Nephron (organoid): ENCODE measurements at regions not wholly inside any gene's neighbourhood (a gene's known extent, or its start where the extent isn't known, plus 50 kb on each side); places are given as distances from the start of the nearest gene placed in this dataset.

Experiments used
- H3K27ac Mint-ChIP-seq, 3 experiments: 2 replicates each; pipeline ENCODE4 v1.8.0; 2020; ENCODE audit warnings: mixed read lengths in 3 of 3, mild to moderate bottlenecking in 2 of 3, moderate library complexity in 1 of 3
- H3K27me3 Mint-ChIP-seq: 2 replicates; pipeline ENCODE4 v1.8.0; 2021; ENCODE audit warnings: low read depth, mild to moderate bottlenecking, moderate library complexity, mixed read lengths
- H3K36me3 Mint-ChIP-seq: 2 replicates; pipeline ENCODE4 v1.8.0; 2020; ENCODE audit warnings: low read depth, mixed read lengths
- H3K4me1 Mint-ChIP-seq: 2 replicates; pipeline ENCODE4 v1.8.0; 2020; ENCODE audit warnings: mixed read lengths
- H3K4me3 Mint-ChIP-seq, 3 experiments: 2 replicates each; pipeline ENCODE4 v1.8.0; 2020; ENCODE audit warnings: mild to moderate bottlenecking in 3 of 3, mixed read lengths in 3 of 3, moderate library complexity in 2 of 3
- H3K9me3 Mint-ChIP-seq: 2 replicates; pipeline ENCODE4 v1.8.0; 2020; ENCODE audit warnings: mixed read lengths
- TF ChIP-seq, protein P1 (sequence below), 3 experiments: fragments of 200-600 bp; sonication (generic); IDR thresholded peaks; one replicate each; pipeline ENCODE4 v1.5.0; 2021; ENCODE audit warnings: antibody characterized with exemption in 3 of 3; ENCODE audit not compliant: unreplicated experiment in 3 of 3

GRCh38 chr21:38625000-38625399 lies 126.7 kb upstream of the ERG start:
- H3K36me3 Mint-ChIP-seq: peaks cover 4% of the 10 kb centered on the region
- no peak overlapping the region for H3K4me3 Mint-ChIP-seq
- no peak overlapping the region for H3K27ac Mint-ChIP-seq
- H3K9me3 Mint-ChIP-seq: peaks cover 6% of the 10 kb centered on the region
- H3K4me1 Mint-ChIP-seq: peaks cover 3% of the 10 kb centered on the region
- TF ChIP-seq, protein P1, sequence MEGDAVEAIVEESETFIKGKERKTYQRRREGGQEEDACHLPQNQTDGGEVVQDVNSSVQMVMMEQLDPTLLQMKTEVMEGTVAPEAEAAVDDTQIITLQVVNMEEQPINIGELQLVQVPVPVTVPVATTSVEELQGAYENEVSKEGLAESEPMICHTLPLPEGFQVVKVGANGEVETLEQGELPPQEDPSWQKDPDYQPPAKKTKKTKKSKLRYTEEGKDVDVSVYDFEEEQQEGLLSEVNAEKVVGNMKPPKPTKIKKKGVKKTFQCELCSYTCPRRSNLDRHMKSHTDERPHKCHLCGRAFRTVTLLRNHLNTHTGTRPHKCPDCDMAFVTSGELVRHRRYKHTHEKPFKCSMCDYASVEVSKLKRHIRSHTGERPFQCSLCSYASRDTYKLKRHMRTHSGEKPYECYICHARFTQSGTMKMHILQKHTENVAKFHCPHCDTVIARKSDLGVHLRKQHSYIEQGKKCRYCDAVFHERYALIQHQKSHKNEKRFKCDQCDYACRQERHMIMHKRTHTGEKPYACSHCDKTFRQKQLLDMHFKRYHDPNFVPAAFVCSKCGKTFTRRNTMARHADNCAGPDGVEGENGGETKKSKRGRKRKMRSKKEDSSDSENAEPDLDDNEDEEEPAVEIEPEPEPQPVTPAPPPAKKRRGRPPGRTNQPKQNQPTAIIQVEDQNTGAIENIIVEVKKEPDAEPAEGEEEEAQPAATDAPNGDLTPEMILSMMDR (IDR thresholded peaks at IDR 0.05; ENCODE audit: unreplicated experiment in 3 of 3): no peak
- no peaks in the 10 kb centered on the region for H3K27me3 Mint-ChIP-seq

DNA sequence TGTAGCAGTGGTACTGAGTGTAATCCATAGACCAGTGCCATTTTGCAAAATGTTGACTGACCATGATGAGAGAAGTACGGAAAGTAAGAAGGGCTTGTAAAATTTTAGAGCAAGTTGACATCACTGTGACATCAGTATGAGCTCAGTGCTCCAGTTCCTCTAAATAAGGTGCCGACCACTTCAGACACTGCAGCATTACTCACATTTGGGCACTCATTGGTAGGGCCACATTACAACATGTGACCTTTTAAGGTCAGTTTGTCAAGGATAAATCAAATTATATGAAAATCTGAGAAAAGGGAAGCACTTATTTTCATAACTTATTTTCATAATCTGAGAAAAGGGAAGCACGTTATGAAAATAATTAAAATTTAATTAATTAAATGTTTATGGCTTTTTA lies 128.0 kb upstream of the ERG start:
- Mint-ChIP-seq H3K36me3 (peaks cover 4% of the 10 kb centered on the region), H3K27ac (no peak overlapping the region), H3K27me3 (no peaks in the 10 kb centered on the region), H3K4me3 (no peak overlapping the region), H3K4me1 (peaks cover 5% of the 10 kb centered on the region), H3K9me3 (peaks cover 8% of the 10 kb centered on the region)
- TF ChIP-seq, protein P1 (IDR thresholded peaks at IDR 0.05; ENCODE audit: unreplicated experiment in 3 of 3): no peak

DNA sequence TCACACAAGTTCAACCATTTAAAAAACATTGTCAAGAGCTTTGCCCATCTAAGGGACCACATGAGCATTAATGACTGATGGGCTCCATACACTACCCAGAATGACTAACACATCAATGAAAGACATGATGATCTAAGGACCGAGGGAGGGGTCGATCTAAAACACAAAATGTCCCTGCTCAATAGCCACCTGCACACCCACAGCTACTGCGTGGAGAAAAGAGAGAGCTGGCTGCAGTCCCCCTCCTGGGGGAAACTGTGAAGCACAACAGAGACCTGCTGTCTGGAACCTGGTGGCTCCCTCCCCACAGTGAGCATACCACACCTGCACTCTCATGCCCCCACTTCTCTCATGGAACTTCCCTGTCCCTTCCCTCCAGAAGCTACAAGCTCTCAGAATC lies 130.1 kb upstream of the ERG start:
- H3K36me3 Mint-ChIP-seq: peaks cover 4% of the 10 kb centered on the region
- H3K27me3 Mint-ChIP-seq: peaks cover 4% of the 10 kb centered on the region
- peaks cover 9% of the 10 kb centered on the region for H3K4me1 Mint-ChIP-seq
- no peak overlapping the region for H3K27ac Mint-ChIP-seq
- TF ChIP-seq, protein P1 (IDR thresholded peaks at IDR 0.05; ENCODE audit: unreplicated experiment in 3 of 3): no peak
- no peak overlapping the region for H3K4me3 Mint-ChIP-seq
- peaks cover 8% of the 10 kb centered on the region for H3K9me3 Mint-ChIP-seq

- Mint-ChIP-seq H3K9me3 (peaks cover 8% of the 10 kb centered on the region), H3K27ac (peak overlapping the region; percentile 32 to 67 (median 40)), H3K36me3 (peaks cover 4% of the 10 kb centered on the region), H3K4me1 (peaks cover 9% of the 10 kb centered on the region), H3K4me3 (no peak overlapping the region), H3K27me3 (peaks cover 4% of the 10 kb centered on the region)
- TF ChIP-seq, protein P1 (IDR thresholded peaks at IDR 0.05; ENCODE audit: unreplicated experiment in 3 of 3): no peak
These were observed 132.9 kb upstream of the ERG start for GRCh38 chr21:38631206-38631605.

DNA sequence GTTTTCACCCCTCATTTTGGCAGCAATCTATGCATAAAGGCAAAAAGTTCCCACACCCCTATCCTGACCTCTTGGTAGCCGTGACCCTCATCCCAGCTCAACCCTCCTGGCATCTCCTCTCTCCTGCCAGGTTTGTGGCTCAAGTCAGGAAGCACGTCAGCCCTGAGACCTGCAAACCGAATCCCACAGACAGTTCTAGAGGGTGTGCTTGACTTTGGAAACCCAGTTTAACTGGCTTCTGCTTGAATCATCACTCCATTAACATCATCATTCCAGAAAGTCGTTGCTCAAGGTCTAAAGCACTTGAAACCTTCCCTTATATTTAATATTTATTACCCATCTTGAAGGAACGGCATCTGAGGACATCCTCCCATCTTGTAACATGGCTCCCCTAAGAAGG lies 133.4 kb upstream of the ERG start:
- Mint-ChIP-seq H3K9me3 (peaks cover 8% of the 10 kb centered on the region), H3K36me3 (peaks cover 4% of the 10 kb centered on the region), H3K27me3 (peaks cover 9% of the 10 kb centered on the region), H3K4me3 (no peak overlapping the region), H3K4me1 (peaks cover 9% of the 10 kb centered on the region), H3K27ac (peak overlapping the region; percentile 32 to 67 (median 40))
- TF ChIP-seq, protein P1 (IDR thresholded peaks at IDR 0.05; ENCODE audit: unreplicated experiment in 3 of 3): no peak

DNA sequence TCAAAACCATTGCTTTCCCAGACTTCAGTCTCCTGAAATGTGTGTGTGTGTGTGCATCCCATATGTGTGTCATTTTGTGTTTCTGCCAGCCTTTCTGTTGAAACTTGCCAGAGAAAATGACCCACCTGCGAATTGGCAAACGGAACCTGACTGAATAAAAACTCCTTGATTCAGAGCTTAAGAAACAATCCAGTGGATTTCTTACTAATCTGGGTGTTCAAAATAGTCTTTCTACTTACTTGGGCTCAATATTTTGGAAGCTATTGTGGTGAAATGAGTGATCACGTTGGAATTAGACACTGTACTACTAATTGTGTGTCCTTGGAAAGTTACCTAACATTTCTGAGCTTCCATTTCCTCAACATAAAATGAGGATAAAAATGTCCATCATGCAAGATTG lies 138.9 kb upstream of the ERG start:
- Mint-ChIP-seq H3K4me3 (no peak overlapping the region), H3K36me3 (no peaks in the 10 kb centered on the region), H3K4me1 (no peaks in the 10 kb centered on the region), H3K27me3 (peaks cover 6% of the 10 kb centered on the region), H3K9me3 (peaks cover 6% of the 10 kb centered on the region), H3K27ac (no peak overlapping the region)
- TF ChIP-seq, protein P1 (IDR thresholded peaks at IDR 0.05; ENCODE audit: unreplicated experiment in 3 of 3): no peak
